Prostate gland (tissue), 2 donors: ENCODE measurements at regions not wholly inside any gene's neighbourhood (a gene's known extent, or its start where the extent isn't known, plus 50 kb on each side); places are given as distances from the start of the nearest gene placed in this dataset.

Experiments used
- CTCF ChIP-seq, 4 experiments: fragments of 200-600 bp in 2 of 4; fragments of 450-650 bp in 2 of 4; sonication (generic) in 2 of 4; IDR thresholded peaks; 1 replicate in 3 of 4; 2 replicates in 1 of 4; pipeline ENCODE4 v1.5.1; 2016 to 2019; ENCODE audit warnings: antibody characterized with exemption in 4 of 4, mild to moderate bottlenecking in 2 of 4, moderate library complexity in 2 of 4
- POLR2A ChIP-seq: fragments of 450-650 bp; IDR thresholded peaks from one replicate; pipeline ENCODE4 v1.6.1; 2016; ENCODE audit warnings: antibody characterized with exemption, mild to moderate bottlenecking

- no peak for TF ChIP-seq CTCF (IDR thresholded peaks at IDR 0.05)
- no peak for TF ChIP-seq POLR2A
Measured at GRCh38 chr2:31765078-31765945, 184.6 kb upstream of the SRD5A2 start.
